ENCODE measurements at regions not wholly inside any gene's neighbourhood (a gene's known extent, or its start where the extent isn't known, plus 50 kb on each side); places are given as distances from the start of the nearest gene placed in this dataset.

DNA sequence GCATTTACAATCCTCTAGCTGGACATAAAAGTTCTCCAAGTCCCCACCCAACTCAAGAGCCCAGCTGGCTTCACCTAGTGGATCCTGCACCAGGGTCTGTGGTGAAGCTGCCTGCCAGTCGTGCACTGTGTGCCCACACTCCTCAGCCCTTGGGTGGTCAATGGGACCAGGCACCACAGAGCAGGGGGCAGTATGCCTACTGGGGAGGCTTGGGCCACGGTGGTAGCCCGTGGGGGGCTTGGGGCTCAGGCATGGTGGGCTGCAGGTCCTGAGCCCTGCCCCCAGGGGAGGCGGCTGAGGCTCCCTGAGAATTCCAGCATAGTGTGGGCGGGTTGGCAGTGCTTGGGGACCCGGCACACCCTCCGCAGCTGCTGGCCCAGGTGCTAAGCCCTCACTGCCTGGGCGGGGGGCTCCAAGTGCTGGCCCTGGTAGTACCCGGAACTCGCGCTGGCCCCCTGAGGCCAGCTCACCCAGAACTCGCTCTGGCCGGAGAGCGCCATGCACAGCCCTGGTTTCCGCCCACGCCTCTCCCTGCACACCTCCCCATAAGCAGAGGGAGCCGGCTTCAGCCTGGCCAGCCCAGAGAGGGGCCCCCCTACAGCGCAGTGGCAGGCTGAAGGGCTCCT lies 1473.4 kb downstream of the SUCLG1 start:
- H3K4me3 ChIP-seq (ENCODE audit: low read depth, low read length, poor library complexity, severe bottlenecking): no peak overlapping the region
- H3F3A ChIP-seq (ENCODE audit: insufficient read depth, low read length): no peaks in the 10 kb centered on the region
- no peaks in the 10 kb centered on the region for H3K27me3 ChIP-seq (ENCODE audit: insufficient read depth, low read length)
- H3K9me3 ChIP-seq (ENCODE audit: low read length): no peaks in the 10 kb centered on the region
- no peaks in the 10 kb centered on the region for H3K36me3 ChIP-seq (ENCODE audit: insufficient read depth, low read length)
- no peaks in the 10 kb centered on the region for H3K4me1 ChIP-seq (ENCODE audit: insufficient read depth, low read length, severe bottlenecking)
- H3K4me2 ChIP-seq (ENCODE audit: low read length): no peak overlapping the region
- no peak overlapping the region for H3K27ac ChIP-seq (ENCODE audit: low read depth, low read length, poor library complexity, severe bottlenecking)
- H4K20me1 ChIP-seq (ENCODE audit: insufficient read depth, low read length): no peaks in the 10 kb centered on the region
- no peak overlapping the region for H3K9ac ChIP-seq (ENCODE audit: low read length)
- H3K9me2 ChIP-seq (ENCODE audit: low read depth, low read length): no peaks in the 10 kb centered on the region
- no peaks in the 10 kb centered on the region for H3K79me2 ChIP-seq (ENCODE audit: insufficient read depth, low read length)
- TF ChIP-seq EZH2 (IDR thresholded peaks at IDR 0.05; ENCODE audit: borderline replicate concordance, low read length): no peak
- TF ChIP-seq, protein P1, sequence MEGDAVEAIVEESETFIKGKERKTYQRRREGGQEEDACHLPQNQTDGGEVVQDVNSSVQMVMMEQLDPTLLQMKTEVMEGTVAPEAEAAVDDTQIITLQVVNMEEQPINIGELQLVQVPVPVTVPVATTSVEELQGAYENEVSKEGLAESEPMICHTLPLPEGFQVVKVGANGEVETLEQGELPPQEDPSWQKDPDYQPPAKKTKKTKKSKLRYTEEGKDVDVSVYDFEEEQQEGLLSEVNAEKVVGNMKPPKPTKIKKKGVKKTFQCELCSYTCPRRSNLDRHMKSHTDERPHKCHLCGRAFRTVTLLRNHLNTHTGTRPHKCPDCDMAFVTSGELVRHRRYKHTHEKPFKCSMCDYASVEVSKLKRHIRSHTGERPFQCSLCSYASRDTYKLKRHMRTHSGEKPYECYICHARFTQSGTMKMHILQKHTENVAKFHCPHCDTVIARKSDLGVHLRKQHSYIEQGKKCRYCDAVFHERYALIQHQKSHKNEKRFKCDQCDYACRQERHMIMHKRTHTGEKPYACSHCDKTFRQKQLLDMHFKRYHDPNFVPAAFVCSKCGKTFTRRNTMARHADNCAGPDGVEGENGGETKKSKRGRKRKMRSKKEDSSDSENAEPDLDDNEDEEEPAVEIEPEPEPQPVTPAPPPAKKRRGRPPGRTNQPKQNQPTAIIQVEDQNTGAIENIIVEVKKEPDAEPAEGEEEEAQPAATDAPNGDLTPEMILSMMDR (IDR thresholded peaks at IDR 0.05; ENCODE audit: low read length): no peak
- H2AFZ ChIP-seq (ENCODE audit: low read length): no peak overlapping the region

DNA sequence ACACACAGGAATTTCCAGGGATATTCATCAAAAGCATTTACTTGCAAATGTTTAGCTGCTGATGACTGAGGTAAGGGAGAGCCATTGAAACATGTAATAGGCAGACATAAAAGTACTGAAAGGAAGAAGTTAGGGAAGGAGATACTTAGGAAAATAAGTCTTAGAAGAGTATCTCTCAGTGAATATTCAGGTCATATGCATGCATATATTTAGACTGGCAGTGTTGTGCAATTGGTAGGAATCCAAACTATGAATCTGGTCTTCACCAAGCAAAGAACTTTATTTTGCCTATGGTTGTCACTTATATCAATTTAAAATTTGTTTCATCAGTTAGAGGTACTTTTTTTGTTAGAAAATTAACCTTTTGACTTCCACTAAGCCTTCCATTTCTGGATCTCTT lies 1490.7 kb downstream of the SUCLG1 start:
- Histone ChIP-seq H3K79me2 (ENCODE audit: insufficient read depth, low read length) (no peaks in the 10 kb centered on the region), H3K4me2 (ENCODE audit: low read length) (no peak overlapping the region), H4K20me1 (ENCODE audit: insufficient read depth, low read length) (no peaks in the 10 kb centered on the region), H3K27me3 (ENCODE audit: insufficient read depth, low read length) (no peaks in the 10 kb centered on the region), H3K4me1 (ENCODE audit: insufficient read depth, low read length, severe bottlenecking) (no peaks in the 10 kb centered on the region), H3K27ac (ENCODE audit: low read depth, low read length, poor library complexity, severe bottlenecking) (no peak overlapping the region), H3K4me3 (ENCODE audit: low read depth, low read length, poor library complexity, severe bottlenecking) (no peak overlapping the region), H3K9me3 (ENCODE audit: low read length) (no peaks in the 10 kb centered on the region), H3K9me2 (ENCODE audit: low read depth, low read length) (no peaks in the 10 kb centered on the region), H3F3A (ENCODE audit: insufficient read depth, low read length) (no peaks in the 10 kb centered on the region), H3K36me3 (ENCODE audit: insufficient read depth, low read length) (no peaks in the 10 kb centered on the region), H3K9ac (ENCODE audit: low read length) (no peak overlapping the region), H2AFZ (ENCODE audit: low read length) (no peak overlapping the region)
- TF ChIP-seq, protein P1 (IDR thresholded peaks at IDR 0.05; ENCODE audit: low read length): no peak
- TF ChIP-seq EZH2 (IDR thresholded peaks at IDR 0.05; ENCODE audit: borderline replicate concordance, low read length): no peak

DNA sequence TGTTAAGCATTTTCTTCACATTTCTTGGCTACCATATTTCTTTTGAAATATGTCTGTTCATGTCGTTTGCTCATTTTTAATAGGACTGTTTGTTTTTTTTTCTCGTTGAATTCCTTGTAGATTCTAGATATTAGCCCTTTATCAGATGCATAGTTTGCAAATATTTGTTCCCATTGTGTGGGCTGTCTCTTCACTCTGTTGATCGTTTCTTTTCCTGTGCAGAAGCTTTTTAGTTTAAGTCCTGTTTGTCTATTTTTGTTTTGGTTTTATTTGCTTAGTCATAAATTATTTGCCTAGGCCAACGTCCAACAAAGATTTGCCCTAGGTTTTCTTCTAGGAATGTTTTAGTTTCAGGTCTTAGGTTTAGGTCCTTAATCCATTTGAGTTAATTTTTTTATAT lies 1494.7 kb downstream of the SUCLG1 start:
- Histone ChIP-seq H3K27ac (ENCODE audit: low read depth, low read length, poor library complexity, severe bottlenecking) (no peak overlapping the region), H3K4me3 (ENCODE audit: low read depth, low read length, poor library complexity, severe bottlenecking) (no peak overlapping the region), H3K4me1 (ENCODE audit: insufficient read depth, low read length, severe bottlenecking) (no peaks in the 10 kb centered on the region), H3F3A (ENCODE audit: insufficient read depth, low read length) (no peaks in the 10 kb centered on the region), H2AFZ (ENCODE audit: low read length) (no peak overlapping the region), H3K27me3 (ENCODE audit: insufficient read depth, low read length) (no peaks in the 10 kb centered on the region), H3K79me2 (ENCODE audit: insufficient read depth, low read length) (no peaks in the 10 kb centered on the region), H3K9me3 (ENCODE audit: low read length) (no peaks in the 10 kb centered on the region), H3K36me3 (ENCODE audit: insufficient read depth, low read length) (no peaks in the 10 kb centered on the region), H3K9me2 (ENCODE audit: low read depth, low read length) (no peaks in the 10 kb centered on the region), H3K9ac (ENCODE audit: low read length) (no peak overlapping the region), H3K4me2 (ENCODE audit: low read length) (no peak overlapping the region), H4K20me1 (ENCODE audit: insufficient read depth, low read length) (no peaks in the 10 kb centered on the region)
- TF ChIP-seq, protein P1 (IDR thresholded peaks at IDR 0.05; ENCODE audit: low read length): no peak
- no peak for TF ChIP-seq EZH2 (IDR thresholded peaks at IDR 0.05; ENCODE audit: borderline replicate concordance, low read length)
